RPMI8226 (cell line): ENCODE measurements at regions not wholly inside any gene's neighbourhood (a gene's known extent, or its start where the extent isn't known, plus 50 kb on each side); places are given as distances from the start of the nearest gene placed in this dataset.
A peak's percentile ranks its signal among the peaks of the same experiment; 100 is the strongest.
"Not testable (repeated sequence)": the region's sequence is repeated elsewhere in the genome, so short reads cannot be mapped to it uniquely, and the experiment has no call there.

Experiments used
- DNase-seq: peaks from one replicate; pipeline ENCODE4 v3.0.0-alpha.2; 2015

- no peak for DNase-seq
Observed at GRCh38 chr7:79952399-79952798, 182.2 kb upstream of the GNAI1 start.

- DNase-seq, result no peak
Observed at GRCh38 chr7:79951415-79951814, 183.2 kb upstream of the GNAI1 start.

- DNase-seq, result no peak
Observed at GRCh38 chr7:79949778-79950177, 184.9 kb upstream of the GNAI1 start.

- DNase-seq, result no peak
Observed at GRCh38 chr7:79936281-79936983, 198.2 kb upstream of the GNAI1 start.

- DNase-seq, result no peak
Observed at GRCh38 chr7:79934727-79935126, 199.9 kb upstream of the GNAI1 start.

GRCh38 chr7:79933144-79933543, 201.5 kb upstream of the GNAI1 start:
- no peak for DNase-seq

GRCh38 chr7:79930604-79931003, 204.0 kb upstream of the GNAI1 start:
- DNase-seq, result no peak

GRCh38 chr7:79927116-79927515, 207.5 kb upstream of the GNAI1 start:
- no peak for DNase-seq

- no peak for DNase-seq
Observed at GRCh38 chr7:79923953-79924352, 210.7 kb upstream of the GNAI1 start.

- DNase-seq, result no peak
Observed at GRCh38 chr7:79922894-79923293, 211.7 kb upstream of the GNAI1 start.

GRCh38 chr7:79921976-79922375, 212.7 kb upstream of the GNAI1 start:
- no peak for DNase-seq

GRCh38 chr7:79918632-79919031, 216.0 kb upstream of the GNAI1 start:
- not testable (repeated sequence) for DNase-seq

GRCh38 chr7:79915346-79915745, 219.3 kb upstream of the GNAI1 start:
- DNase-seq, result not testable (repeated sequence)

- DNase-seq, result no peak
Observed at GRCh38 chr7:79912213-79912633, 222.4 kb upstream of the GNAI1 start.

GRCh38 chr7:79911420-79911819, 223.2 kb upstream of the GNAI1 start:
- no peak for DNase-seq

GRCh38 chr7:79909176-79909575, 225.5 kb upstream of the GNAI1 start:
- no peak for DNase-seq

- no peak for DNase-seq
Observed at GRCh38 chr7:79897166-79897565, 237.5 kb upstream of the GNAI1 start.

GRCh38 chr7:79893991-79894390, 240.6 kb upstream of the GNAI1 start:
- no peak for DNase-seq

- DNase-seq, result no peak
Observed at GRCh38 chr7:79882922-79883321, 251.7 kb upstream of the GNAI1 start.

GRCh38 chr7:79880312-79880711, 254.3 kb upstream of the GNAI1 start:
- no peak for DNase-seq

- no peak for DNase-seq
Observed at GRCh38 chr7:79877874-79878465, 256.7 kb upstream of the GNAI1 start.

- DNase-seq, result peak; percentile 8
Observed at GRCh38 chr7:79876848-79877252, 257.8 kb upstream of the GNAI1 start.

GRCh38 chr7:79874797-79875196, 259.8 kb upstream of the GNAI1 start:
- no peak for DNase-seq

- no peak for DNase-seq
Observed at GRCh38 chr7:79872176-79872575, 262.5 kb upstream of the GNAI1 start.

- DNase-seq, result no peak
Observed at GRCh38 chr7:79868010-79868409, 266.6 kb upstream of the GNAI1 start.
